Activated naive CD8-positive, alpha-beta T cell treated with anti-CD3 and anti-CD28 coated beads, Interleukin-2, amount 10 ng/mL, durations not matched to agents 7 days and 5 days (primary cell): ENCODE measurements at regions not wholly inside any gene's neighbourhood (a gene's known extent, or its start where the extent isn't known, plus 50 kb on each side); places are given as distances from the start of the nearest gene placed in this dataset.
"Not testable (repeated sequence)": the region's sequence is repeated elsewhere in the genome, so short reads cannot be mapped to it uniquely, and the experiment has no call there.

Experiments
- ATAC-seq: fragments of 150-1000 bp; cut with Tn5 transposase; one replicate; pipeline ENCODE4 v1.10.0; 2021; ENCODE audit warnings: low read depth, moderate library complexity
- POLR2A ChIA-PET: fragments of 350-600 bp; sonication (Branson Sonifier 250); formaldehyde crosslinking; loops from one replicate; lab custom pipeline; 2021; ENCODE audit warnings: antibody characterized with exemption; lab: Charles Lee
- DNase-seq: peaks from one replicate; pipeline ENCODE4 v3.0.0; 2021
- H3K27ac Mint-ChIP-seq: one replicate; pipeline ENCODE4 v1.8.0; 2022; ENCODE audit warnings: mild to moderate bottlenecking, mixed read lengths
- H3K27me3 Mint-ChIP-seq: one replicate; pipeline ENCODE4 v1.8.0; 2022; ENCODE audit warnings: mild to moderate bottlenecking, moderate library complexity, mixed read lengths
- H3K36me3 Mint-ChIP-seq: one replicate; pipeline ENCODE4 v1.8.0; 2021; ENCODE audit warnings: mild to moderate bottlenecking, mixed read lengths
- H3K4me1 Mint-ChIP-seq: one replicate; pipeline ENCODE4 v1.8.0; 2021; ENCODE audit warnings: mixed read lengths
- H3K4me3 Mint-ChIP-seq: one replicate; pipeline ENCODE4 v1.8.0; 2022; ENCODE audit warnings: mild to moderate bottlenecking, moderate library complexity, mixed read lengths
- H3K9me3 Mint-ChIP-seq: one replicate; pipeline ENCODE4 v1.8.0; 2021; ENCODE audit warnings: mixed read lengths

DNA sequence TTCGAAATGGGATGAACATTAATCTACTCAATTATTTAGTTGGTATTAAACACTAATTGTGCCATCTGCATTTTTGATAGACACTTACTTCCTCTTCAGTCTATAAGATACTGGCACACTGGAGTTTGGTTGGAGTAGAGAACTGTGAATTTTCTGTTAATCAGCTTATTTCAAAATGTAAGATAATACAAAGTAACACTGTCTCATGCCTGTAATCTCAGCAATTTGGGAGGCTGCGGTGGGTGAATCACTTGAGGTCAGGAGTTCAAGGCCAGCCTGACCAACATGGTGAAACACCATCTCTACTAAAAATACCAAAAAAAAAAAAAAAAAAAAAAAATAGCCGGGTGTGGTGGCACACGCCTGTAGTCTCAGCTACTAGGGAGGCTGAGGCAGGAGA lies 440.2 kb upstream of the NUDT12 start:
- H3K36me3 Mint-ChIP-seq, H3K27me3 Mint-ChIP-seq, H3K4me1 Mint-ChIP-seq, H3K4me3 Mint-ChIP-seq, ATAC-seq, H3K27ac Mint-ChIP-seq, POLR2A ChIA-PET, H3K9me3 Mint-ChIP-seq, DNase-seq: not testable (repeated sequence)

DNA sequence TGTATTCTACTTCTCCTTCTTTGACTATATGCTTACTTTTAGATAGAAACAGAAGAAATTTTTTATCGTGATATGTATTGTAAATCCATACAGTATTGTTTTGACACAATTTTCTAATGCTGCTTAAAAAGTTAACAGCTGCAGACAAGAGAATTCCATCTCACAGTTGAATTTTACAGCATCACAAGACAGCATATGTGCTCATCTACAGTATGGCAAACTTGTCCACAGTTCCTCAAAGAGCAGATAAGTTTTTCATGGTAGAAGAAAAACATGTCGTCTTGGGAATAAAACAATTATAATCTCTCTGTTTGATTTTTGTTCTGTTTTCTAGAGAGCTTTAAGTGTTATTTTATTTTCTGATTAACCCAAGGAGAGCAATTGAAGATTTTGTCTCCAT lies 438.5 kb upstream of the NUDT12 start:
- ATAC-seq (no peak), DNase-seq (no peak)
- no peak overlapping the region for H3K4me3 Mint-ChIP-seq
- no peaks in the 10 kb centered on the region for H3K4me1 Mint-ChIP-seq
- no peaks in the 10 kb centered on the region for H3K9me3 Mint-ChIP-seq
- no peaks in the 10 kb centered on the region for H3K27me3 Mint-ChIP-seq
- H3K27ac Mint-ChIP-seq = no peak overlapping the region
- no peaks in the 10 kb centered on the region for H3K36me3 Mint-ChIP-seq
- POLR2A ChIA-PET = no interaction called here

DNA sequence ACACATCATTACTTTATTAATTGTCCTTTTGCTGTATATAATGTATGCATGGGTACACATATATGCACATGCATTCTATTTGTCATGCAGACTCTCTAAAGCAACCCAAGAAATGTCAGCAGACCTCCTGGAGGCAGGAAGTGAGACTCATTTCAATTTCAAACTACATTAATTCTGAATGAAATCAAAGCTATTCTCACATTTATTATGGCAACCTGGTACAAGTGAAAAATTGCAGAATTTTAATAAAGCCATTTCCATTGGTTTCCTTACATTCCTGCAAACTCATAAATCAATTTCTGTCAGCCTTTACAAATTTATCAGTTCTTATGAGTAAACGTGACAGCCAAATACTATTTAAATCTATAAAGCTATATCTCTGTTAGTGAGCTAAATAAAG lies 430.4 kb upstream of the NUDT12 start:
- ATAC-seq (no peak), DNase-seq (no peak)
- Mint-ChIP-seq H3K36me3 (no peaks in the 10 kb centered on the region), H3K4me3 (no peak overlapping the region), H3K4me1 (no peaks in the 10 kb centered on the region), H3K27me3 (no peaks in the 10 kb centered on the region), H3K9me3 (no peaks in the 10 kb centered on the region), H3K27ac (no peak overlapping the region)
- POLR2A ChIA-PET = no interaction called here

DNA sequence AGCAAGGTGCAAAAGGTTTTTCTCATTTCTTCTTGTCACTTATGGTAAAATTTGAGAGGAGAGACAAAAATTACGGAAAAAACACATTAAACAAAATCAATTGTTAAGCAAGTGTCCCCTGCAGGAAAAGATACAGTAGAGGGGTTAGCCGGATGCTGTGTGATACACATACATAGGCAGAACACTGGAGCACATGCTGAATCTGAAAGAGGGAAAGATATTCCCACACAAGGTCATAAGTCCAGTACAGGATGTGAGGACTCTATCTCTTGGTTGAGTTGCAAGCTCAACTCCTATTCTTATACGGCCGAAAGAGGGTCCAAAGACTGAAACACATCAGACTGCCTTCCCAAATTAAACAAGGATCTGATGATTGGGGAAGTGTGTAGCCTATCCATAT lies 427.5 kb upstream of the NUDT12 start:
- Mint-ChIP-seq H3K27me3 (no peaks in the 10 kb centered on the region), H3K4me3 (no peak overlapping the region), H3K36me3 (no peaks in the 10 kb centered on the region), H3K4me1 (no peaks in the 10 kb centered on the region), H3K9me3 (peaks cover 4% of the 10 kb centered on the region), H3K27ac (no peak overlapping the region)
- no peak for DNase-seq
- no peak for ATAC-seq
- POLR2A ChIA-PET = no interaction called here

DNA sequence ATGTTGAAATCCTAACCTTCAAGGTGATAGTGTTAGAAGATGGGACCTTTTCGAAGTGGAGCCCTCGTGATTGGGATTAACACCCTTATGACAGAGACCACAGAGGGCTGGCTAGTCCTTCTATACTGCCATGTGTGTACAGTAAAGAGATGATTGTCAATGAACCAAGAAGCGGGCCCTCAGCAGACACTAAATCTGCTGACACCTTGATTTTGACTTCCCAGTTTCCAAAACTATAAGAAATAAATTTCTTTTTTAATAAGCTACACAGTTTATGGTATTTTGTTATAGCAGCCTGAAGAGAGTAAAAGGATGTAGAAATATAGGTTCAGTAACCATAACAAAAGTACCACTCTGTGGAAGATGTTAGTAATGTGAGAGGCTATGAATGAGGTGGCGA lies 419.0 kb upstream of the NUDT12 start:
- POLR2A ChIA-PET = no interaction called here
- Mint-ChIP-seq H3K4me3 (no peak overlapping the region), H3K9me3 (peaks cover 3% of the 10 kb centered on the region), H3K4me1 (no peaks in the 10 kb centered on the region), H3K36me3 (no peaks in the 10 kb centered on the region), H3K27me3 (no peaks in the 10 kb centered on the region), H3K27ac (no peak overlapping the region)
- ATAC-seq = no peak
- no peak for DNase-seq

DNA sequence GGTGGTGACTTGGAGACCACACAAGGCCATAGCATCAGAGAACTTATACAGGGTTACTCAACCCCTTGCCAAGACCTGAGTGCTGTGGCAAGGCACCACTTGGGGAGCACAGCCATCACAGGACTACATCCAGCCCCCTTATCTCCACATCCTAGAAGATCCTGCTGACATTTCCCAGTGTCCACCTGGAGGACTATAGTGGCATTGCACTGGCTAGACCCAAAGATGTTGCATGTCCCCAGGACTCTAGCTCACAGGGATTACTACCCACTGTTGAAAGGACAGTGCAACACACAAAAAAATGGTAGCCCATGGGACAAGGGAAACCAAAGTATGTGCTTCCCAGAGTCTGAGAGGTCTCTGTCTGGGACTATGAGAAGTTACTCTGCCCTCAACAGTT lies 411.1 kb upstream of the NUDT12 start:
- Mint-ChIP-seq H3K9me3 (no peaks in the 10 kb centered on the region), H3K36me3 (no peaks in the 10 kb centered on the region), H3K4me3 (no peak overlapping the region), H3K27ac (no peak overlapping the region), H3K27me3 (no peaks in the 10 kb centered on the region), H3K4me1 (no peaks in the 10 kb centered on the region)
- no peak for DNase-seq
- POLR2A ChIA-PET = no interaction called here
- ATAC-seq = no peak

DNA sequence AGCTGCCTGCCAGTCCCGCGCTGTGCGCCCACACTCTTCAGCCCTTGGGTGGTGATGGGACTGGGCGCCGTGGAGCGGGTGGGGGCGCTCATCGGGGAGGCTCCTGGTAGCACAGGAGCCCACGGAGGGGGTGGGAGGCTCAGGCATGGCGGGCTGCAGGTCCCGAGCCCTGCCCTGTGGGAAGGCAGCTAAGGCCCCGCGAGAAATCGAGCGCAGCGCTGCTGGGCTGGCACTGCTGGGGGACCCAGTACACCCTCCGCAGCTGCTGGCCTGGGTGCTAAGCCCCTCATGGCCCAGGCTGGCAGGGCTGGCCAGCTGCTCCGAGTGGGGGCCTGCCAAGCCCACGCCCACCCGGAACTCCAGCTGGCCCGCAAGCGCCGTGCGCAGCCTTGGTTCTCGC lies 403.7 kb upstream of the NUDT12 start:
- H3K27ac Mint-ChIP-seq, H3K36me3 Mint-ChIP-seq, ATAC-seq, H3K9me3 Mint-ChIP-seq, DNase-seq, H3K4me3 Mint-ChIP-seq, H3K4me1 Mint-ChIP-seq, H3K27me3 Mint-ChIP-seq, POLR2A ChIA-PET: not testable (repeated sequence)

DNA sequence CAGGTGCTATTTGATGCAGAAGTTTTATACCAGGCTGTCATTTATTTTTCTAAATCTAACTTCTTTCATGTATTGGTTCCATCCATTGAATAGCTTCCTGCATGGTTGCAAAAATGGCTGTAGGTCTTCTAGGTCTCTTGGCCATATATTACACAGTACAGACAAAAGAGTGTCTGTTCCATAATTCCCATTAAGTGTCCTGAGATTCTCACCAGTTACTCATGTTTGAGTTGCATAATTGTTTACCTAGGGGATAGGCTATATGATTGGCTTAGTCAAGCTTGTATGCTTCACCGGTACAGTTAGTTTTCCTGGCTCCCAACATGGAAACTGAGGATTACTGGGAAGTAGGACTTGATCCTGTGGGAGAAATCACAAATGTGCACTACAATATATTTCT lies 399.4 kb upstream of the NUDT12 start:
- Mint-ChIP-seq H3K9me3 (peaks cover 3% of the 10 kb centered on the region), H3K4me3 (no peak overlapping the region), H3K36me3 (no peaks in the 10 kb centered on the region), H3K27me3 (no peaks in the 10 kb centered on the region), H3K27ac (no peak overlapping the region), H3K4me1 (no peaks in the 10 kb centered on the region)
- DNase-seq (no peak), ATAC-seq (no peak)
- POLR2A ChIA-PET = no interaction called here

DNA sequence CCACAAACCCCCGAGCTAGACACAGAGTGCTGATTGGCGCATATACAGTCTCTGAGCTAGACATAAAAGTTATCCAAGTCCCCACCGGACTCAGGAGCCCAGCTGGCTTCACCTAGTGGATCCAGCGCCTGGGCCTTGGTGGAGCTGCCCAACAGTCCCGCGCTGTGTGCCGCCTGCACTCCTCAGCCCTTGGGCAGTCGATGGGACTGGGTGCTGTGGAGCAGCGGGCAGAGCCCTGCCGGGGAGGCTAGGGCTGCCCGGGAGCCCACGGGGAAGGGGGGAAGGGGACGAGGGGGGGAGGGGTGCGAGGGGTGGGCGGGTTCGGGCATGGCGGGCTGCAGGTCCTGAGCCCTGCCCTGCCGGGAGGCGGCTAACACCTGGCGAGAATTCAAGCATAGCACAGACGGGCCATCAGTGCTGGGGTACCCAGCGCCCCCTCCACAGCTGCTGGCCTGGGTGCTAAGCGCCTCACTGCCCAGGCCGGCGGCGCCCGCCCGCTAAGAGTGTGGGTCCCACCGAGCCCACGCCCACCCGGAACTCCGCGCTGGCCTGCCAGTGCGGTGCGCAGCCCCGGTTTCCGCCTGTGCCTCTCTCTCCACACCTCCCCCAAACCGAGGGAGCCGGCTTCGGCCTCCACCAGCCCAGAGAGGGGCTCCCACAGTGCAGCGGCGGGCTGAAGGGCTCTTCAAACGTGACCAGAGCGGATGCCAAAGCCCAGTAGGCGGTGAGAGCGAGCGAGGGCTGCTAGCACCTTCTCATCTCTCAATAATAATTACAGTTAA lies 391.2 kb upstream of the NUDT12 start:
- Mint-ChIP-seq H3K4me3 (no peak overlapping the region), H3K27me3 (no peaks in the 10 kb centered on the region), H3K27ac (no peak overlapping the region), H3K9me3 (peaks cover 4% of the 10 kb centered on the region), H3K36me3 (no peaks in the 10 kb centered on the region), H3K4me1 (no peaks in the 10 kb centered on the region)
- DNase-seq (no peak), ATAC-seq (no peak)
- POLR2A ChIA-PET = no interaction called here

DNA sequence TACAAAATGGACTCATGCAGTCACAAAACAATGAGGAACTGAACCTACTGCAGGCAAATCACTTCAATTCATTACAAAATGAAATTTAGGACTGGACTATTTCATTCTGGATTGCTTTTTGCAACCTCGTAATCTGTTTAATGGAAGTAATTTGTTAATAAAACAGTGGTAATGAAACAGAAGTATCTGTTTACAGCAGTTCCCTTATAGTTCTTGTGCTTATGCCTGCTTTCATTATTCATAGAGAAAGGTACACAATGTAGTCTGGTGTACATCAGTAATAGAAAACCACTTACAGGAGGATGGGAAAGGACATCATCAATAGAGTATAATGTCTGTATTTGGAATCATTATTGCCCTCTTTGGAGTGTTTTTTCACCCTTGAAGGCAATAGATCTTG lies 389.2 kb upstream of the NUDT12 start:
- H3K9me3 Mint-ChIP-seq = peaks cover 1% of the 10 kb centered on the region
- no peaks in the 10 kb centered on the region for H3K27me3 Mint-ChIP-seq
- no peak for DNase-seq
- ATAC-seq = no peak
- H3K4me1 Mint-ChIP-seq = no peaks in the 10 kb centered on the region
- no peak overlapping the region for H3K27ac Mint-ChIP-seq
- H3K36me3 Mint-ChIP-seq = no peaks in the 10 kb centered on the region
- no peak overlapping the region for H3K4me3 Mint-ChIP-seq
- POLR2A ChIA-PET = no interaction called here

DNA sequence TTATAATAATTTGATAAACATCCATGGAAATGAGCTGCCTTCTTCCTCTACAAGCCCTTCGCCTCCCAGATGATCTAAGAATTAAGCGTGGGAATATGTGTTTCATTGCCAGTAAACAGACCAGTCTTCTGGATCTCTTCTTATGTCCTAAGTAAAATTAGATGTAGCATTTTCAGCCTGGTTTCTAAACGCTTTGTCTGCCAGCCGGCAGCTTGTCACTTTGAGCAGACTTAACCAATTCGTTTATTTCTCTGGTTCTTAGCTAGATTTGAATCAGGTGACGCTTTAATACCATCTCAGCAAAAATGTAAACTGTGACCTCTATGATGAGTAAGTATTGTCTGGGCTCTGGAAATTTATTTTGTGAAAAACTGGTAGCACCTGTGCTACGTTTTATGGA lies 380.6 kb upstream of the NUDT12 start:
- POLR2A ChIA-PET = no interaction called here

DNA sequence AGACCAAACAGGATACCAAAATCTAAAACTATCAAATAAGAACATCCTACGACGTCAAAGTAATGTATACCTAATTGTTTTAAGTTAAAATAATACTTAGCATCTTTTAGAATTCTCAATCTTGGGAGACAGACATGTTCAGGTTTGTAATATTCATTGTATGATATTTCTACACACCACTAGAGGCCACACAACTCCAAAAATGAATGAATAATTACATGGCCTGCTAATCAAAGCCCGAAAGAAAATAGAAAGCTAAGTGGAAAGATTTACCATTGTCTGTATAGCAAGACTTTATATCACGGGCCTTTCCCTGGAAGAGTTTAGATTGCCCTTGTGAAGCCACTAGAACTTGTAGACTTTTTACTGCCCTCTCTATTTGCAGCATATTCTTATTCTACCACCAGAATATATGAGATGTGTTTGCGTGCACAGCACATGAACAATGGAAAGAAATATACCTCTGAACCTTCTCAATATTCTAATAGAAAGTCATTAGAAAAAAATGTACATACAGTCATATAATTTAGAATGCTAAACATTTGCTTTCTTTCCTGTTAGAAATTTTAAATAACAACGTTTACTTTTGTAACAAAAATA lies 380.1 kb upstream of the NUDT12 start:
- H3K9me3 Mint-ChIP-seq = no peaks in the 10 kb centered on the region
- H3K36me3 Mint-ChIP-seq = no peaks in the 10 kb centered on the region
- no peak for DNase-seq
- no peaks in the 10 kb centered on the region for H3K27me3 Mint-ChIP-seq
- no peak overlapping the region for H3K4me3 Mint-ChIP-seq
- no peak overlapping the region for H3K27ac Mint-ChIP-seq
- POLR2A ChIA-PET = no interaction called here
- ATAC-seq = no peak
- no peaks in the 10 kb centered on the region for H3K4me1 Mint-ChIP-seq

More for the DNA sequence above, 380.6 kb upstream of the NUDT12 start:
- DNase-seq = no peak
- no peak for ATAC-seq
- Mint-ChIP-seq H3K4me1 (no peaks in the 10 kb centered on the region), H3K9me3 (no peaks in the 10 kb centered on the region), H3K4me3 (no peak overlapping the region), H3K27ac (no peak overlapping the region), H3K36me3 (no peaks in the 10 kb centered on the region), H3K27me3 (no peaks in the 10 kb centered on the region)

DNA sequence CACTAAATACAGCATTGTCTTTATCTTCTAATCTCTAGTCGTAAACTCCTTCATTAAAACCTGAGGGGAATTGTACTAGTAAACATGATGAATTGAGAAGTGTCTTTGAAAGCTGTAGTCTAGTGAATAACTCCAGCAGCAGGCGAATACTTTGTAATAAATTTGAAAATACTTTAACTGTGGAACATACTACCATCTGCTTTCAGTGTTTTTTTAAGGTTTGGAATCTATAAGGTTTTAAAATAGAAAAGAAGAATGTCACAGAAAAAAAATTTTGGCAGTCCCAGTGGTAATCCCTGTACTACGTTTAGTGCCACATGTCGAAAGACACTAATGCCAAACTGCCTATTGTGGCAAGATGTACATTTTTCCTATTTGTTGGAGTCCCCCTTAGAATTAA lies 379.0 kb upstream of the NUDT12 start:
- no peaks in the 10 kb centered on the region for H3K4me1 Mint-ChIP-seq
- H3K9me3 Mint-ChIP-seq = no peaks in the 10 kb centered on the region
- DNase-seq (no peak), ATAC-seq (no peak)
- H3K4me3 Mint-ChIP-seq = no peak overlapping the region
- no peak overlapping the region for H3K27ac Mint-ChIP-seq
- no peaks in the 10 kb centered on the region for H3K27me3 Mint-ChIP-seq
- no peaks in the 10 kb centered on the region for H3K36me3 Mint-ChIP-seq
- POLR2A ChIA-PET = no interaction called here

DNA sequence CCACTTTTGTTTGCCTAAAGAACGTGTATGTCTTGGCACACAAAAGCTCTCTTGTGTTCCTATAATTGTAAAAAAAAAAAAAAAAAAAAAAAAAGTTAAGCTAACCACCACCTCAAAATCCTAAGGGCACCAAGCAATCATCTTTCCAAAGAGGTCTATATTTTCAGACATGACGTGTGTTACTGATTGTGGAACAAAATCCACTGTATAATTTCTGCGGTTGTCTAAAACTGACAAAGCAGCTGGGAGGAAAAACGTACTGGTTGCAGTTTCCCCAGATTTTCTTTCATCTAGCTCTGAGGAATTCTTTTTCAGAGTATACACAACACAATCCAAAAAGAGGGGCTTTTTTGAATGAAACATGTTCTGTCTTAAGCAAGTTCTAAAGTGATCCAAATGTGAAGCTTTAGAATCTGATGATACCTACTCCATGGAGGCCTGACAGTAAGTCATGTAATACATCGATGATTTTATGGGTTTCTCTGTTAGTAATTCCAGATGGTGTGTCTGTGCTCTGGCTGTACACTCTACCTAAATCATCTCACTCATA lies 375.6 kb upstream of the NUDT12 start:
- Mint-ChIP-seq H3K36me3 (no peaks in the 10 kb centered on the region), H3K4me3 (no peak overlapping the region), H3K27me3 (no peaks in the 10 kb centered on the region), H3K4me1 (no peaks in the 10 kb centered on the region), H3K27ac (no peak overlapping the region), H3K9me3 (no peaks in the 10 kb centered on the region)
- no peak for DNase-seq
- no peak for ATAC-seq
- POLR2A ChIA-PET = no interaction called here
